ENCODE measurements at regions not wholly inside any gene's neighbourhood (a gene's known extent, or its start where the extent isn't known, plus 50 kb on each side); places are given as distances from the start of the nearest gene placed in this dataset.

DNA sequence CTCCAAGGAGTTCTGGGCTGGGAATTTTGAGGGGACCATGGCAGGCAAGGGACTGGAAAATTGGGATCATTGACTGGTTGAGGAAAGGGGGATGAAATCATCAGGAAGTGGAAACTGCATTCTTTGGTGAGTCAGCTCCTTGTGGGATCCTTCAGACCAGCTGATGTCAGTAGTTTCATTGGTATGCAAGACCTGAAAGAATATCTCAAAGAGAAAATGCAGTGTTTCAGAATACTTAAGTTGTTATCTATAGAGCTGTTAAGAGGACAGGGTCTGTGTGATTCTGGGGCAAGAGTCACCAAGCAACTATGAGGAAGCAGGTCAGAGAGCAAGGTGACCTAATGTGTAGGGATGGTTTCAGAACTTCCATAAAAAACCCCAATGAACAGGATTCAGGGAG lies 595.9 kb upstream of the AUTS2 start:
- H3K23ac ChIP-seq (ENCODE audit: insufficient read length): no peak overlapping the region
- H3K4me3 ChIP-seq (ENCODE audit: extremely low read depth in 1 of 4, insufficient read depth in 2 of 4, low read depth in 3 of 4, low read length in 4 of 4): no peak overlapping the region
- no peaks in the 10 kb centered on the region for H3K79me2 ChIP-seq (ENCODE audit: control insufficient read depth in 1 of 2, insufficient read depth in 2 of 2, low read length in 2 of 2)
- H2AFZ ChIP-seq (ENCODE audit: low read length): no peak overlapping the region
- H3K27ac ChIP-seq (ENCODE audit: low read depth, low read length): no peak overlapping the region
- 0 out of 7 replicates have a peak, but pooled peaks cover 0 to 2% (median 0%) of the 10 kb centered on the region in 4 experiments for H3K4me1 ChIP-seq (replicated peaks in 1 of 4; ENCODE audit: control insufficient read depth in 3 of 4, insufficient read depth in 4 of 4, low read length in 3 of 4)
- TF ChIP-seq YY1 (IDR thresholded peaks at IDR 0.05; ENCODE audit: low read depth, low read length) (no peak), POLR2AphosphoS5 (IDR thresholded peaks at IDR 0.05; ENCODE audit: low read depth, low read length) (no peak), CHD1 (IDR thresholded peaks at IDR 0.05; ENCODE audit: low read depth, low read length) (no peak), JUND (IDR thresholded peaks at IDR 0.05; ENCODE audit: low read length) (no peak), HDAC2 (IDR thresholded peaks at IDR 0.05; ENCODE audit: borderline replicate concordance in 1 of 2, low read depth in 2 of 2, low read length in 2 of 2) (no peak), SP1 (IDR thresholded peaks at IDR 0.05; ENCODE audit: low read depth, low read length) (no peak), MAFK (IDR thresholded peaks at IDR 0.05; ENCODE audit: low read depth, low read length) (no peak), PHF8 (conservative IDR thresholded peaks at IDR 0.05; ENCODE audit: low read depth, low read length) (no peak), KDM5A (IDR thresholded peaks at IDR 0.05; ENCODE audit: low read length) (no peak)
- H4K5ac ChIP-seq (ENCODE audit: insufficient read length, low read depth, low read length): no peak overlapping the region
- no peak overlapping the region for H2BK120ac ChIP-seq (replicated peaks; ENCODE audit: low read depth, low read length)
- H4K8ac ChIP-seq (ENCODE audit: extremely low read depth, insufficient read depth, low read length): no peak overlapping the region
- H3K56ac ChIP-seq (replicated peaks; ENCODE audit: insufficient read length, low read depth, low read length): no peak overlapping the region
- H2BK20ac ChIP-seq (ENCODE audit: low read length): no peak overlapping the region
- no peak overlapping the region for H2BK15ac ChIP-seq (ENCODE audit: low read length)
- no peak overlapping the region for H2BK5ac ChIP-seq (ENCODE audit: low read depth, low read length)
- H3K4ac ChIP-seq (replicated peaks; ENCODE audit: insufficient read length, low read depth, low read length): no peak overlapping the region
- peaks cover 14% of the 10 kb centered on the region in 2 experiments; a peak in 2 of 4 replicates for H3K9me3 ChIP-seq (ENCODE audit: insufficient read depth in 2 of 2, low read depth in 1 of 2, low read length in 1 of 2)
- H3K18ac ChIP-seq (ENCODE audit: extremely low read depth, low read length): no peak overlapping the region
- no peaks in the 10 kb centered on the region for H4K20me1 ChIP-seq (replicated peaks in 1 of 2; ENCODE audit: control insufficient read depth in 1 of 2, insufficient read depth in 2 of 2, low read length in 2 of 2)
- H3K9ac ChIP-seq (replicated peaks in 1 of 4; ENCODE audit: extremely low read depth in 1 of 4, low read depth in 3 of 4, low read length in 3 of 4): no peak overlapping the region
- H3K14ac ChIP-seq (ENCODE audit: insufficient read length): no peak overlapping the region
- no peaks in the 10 kb centered on the region for H3K27me3 ChIP-seq (replicated peaks in 1 of 4; ENCODE audit: control insufficient read depth in 3 of 4, extremely low read depth in 1 of 4, insufficient read depth in 3 of 4, low read length in 3 of 4)
- ChIA-PET CTCF (ENCODE audit: partially characterized antibody) (interaction anchor here (1.4 kb wide), 1 partner anchor 65 kb away, joined by 4 read pairs; no protein-coding TSS in a partner anchor), POLR2A (ENCODE audit: partially characterized antibody) (no interaction called here)
- H2AK5ac ChIP-seq (ENCODE audit: low read depth, low read length): no peak overlapping the region
- H4K91ac ChIP-seq (replicated peaks; ENCODE audit: insufficient read length, low read length): no peak overlapping the region
- no peaks in the 10 kb centered on the region; the same call in 1 of the 2 replicates for H3K23me2 ChIP-seq (ENCODE audit: low read depth, low read length)
- no peak overlapping the region for H3K4me2 ChIP-seq (ENCODE audit: insufficient read depth in 1 of 2, low read depth in 2 of 2, low read length in 2 of 2)
- H3K36me3 ChIP-seq (ENCODE audit: control insufficient read depth in 2 of 4, insufficient read depth in 4 of 4, low read length in 3 of 4): no peaks in the 10 kb centered on the region
- H3K79me1 ChIP-seq (ENCODE audit: low read depth, low read length): no peaks in the 10 kb centered on the region
- no peak overlapping the region for H2BK12ac ChIP-seq (ENCODE audit: low read depth, low read length)
- FAIRE-seq (no peak), DNase-seq (ENCODE audit: low read depth in 1 of 2, low spot score in 2 of 2) (no peak)

Data from H1 (cell line).